WTC11 (cell line): ENCODE measurements at regions not wholly inside any gene's neighbourhood (a gene's known extent, or its start where the extent isn't known, plus 50 kb on each side); places are given as distances from the start of the nearest gene placed in this dataset.
"Not testable (repeated sequence)": the region's sequence is repeated elsewhere in the genome, so short reads cannot be mapped to it uniquely, and the experiment has no call there.

Experiments
- ATAC-seq: fragments of 200-7000 bp; cut with Tn5 transposase; 2 replicates; pipeline ENCODE4 v1.10.0; 2021; ENCODE audit warnings: mild to moderate bottlenecking, moderate library complexity
- CTCF ChIA-PET: fragments of 300-600 bp; sonication (Branson Sonifier 250); formaldehyde crosslinking; loops from one replicate; lab custom pipeline; 2021; ENCODE audit warnings: antibody characterized with exemption; lab: Charles Lee
- POLR2A ChIA-PET: fragments of 350-600 bp; sonication (Branson Sonifier 250); formaldehyde crosslinking; loops from one replicate; lab custom pipeline; 2021; ENCODE audit warnings: antibody characterized with exemption; lab: Charles Lee
- DNase-seq: peaks from one replicate; pipeline ENCODE4 v3.0.0; 2021; ENCODE audit warnings: low spot score
- H3K27ac Mint-ChIP-seq: 2 replicates; pipeline ENCODE4 v1.8.0; 2021; ENCODE audit warnings: mixed read lengths
- H3K27me3 Mint-ChIP-seq: 2 replicates; pipeline ENCODE4 v1.8.0; 2021; ENCODE audit warnings: low read depth, mild to moderate bottlenecking, moderate library complexity, mixed read lengths
- H3K36me3 Mint-ChIP-seq: 2 replicates; pipeline ENCODE4 v1.8.0; 2021; ENCODE audit warnings: mixed read lengths
- H3K4me1 Mint-ChIP-seq: 2 replicates; pipeline ENCODE4 v1.8.0; 2022; ENCODE audit warnings: mixed read lengths
- H3K4me3 Mint-ChIP-seq: 2 replicates; pipeline ENCODE4 v1.8.0; 2021; ENCODE audit warnings: mild to moderate bottlenecking, moderate library complexity, mixed read lengths
- H3K9me3 Mint-ChIP-seq: 2 replicates; pipeline ENCODE4 v1.8.0; 2021; ENCODE audit warnings: mixed read lengths

DNA sequence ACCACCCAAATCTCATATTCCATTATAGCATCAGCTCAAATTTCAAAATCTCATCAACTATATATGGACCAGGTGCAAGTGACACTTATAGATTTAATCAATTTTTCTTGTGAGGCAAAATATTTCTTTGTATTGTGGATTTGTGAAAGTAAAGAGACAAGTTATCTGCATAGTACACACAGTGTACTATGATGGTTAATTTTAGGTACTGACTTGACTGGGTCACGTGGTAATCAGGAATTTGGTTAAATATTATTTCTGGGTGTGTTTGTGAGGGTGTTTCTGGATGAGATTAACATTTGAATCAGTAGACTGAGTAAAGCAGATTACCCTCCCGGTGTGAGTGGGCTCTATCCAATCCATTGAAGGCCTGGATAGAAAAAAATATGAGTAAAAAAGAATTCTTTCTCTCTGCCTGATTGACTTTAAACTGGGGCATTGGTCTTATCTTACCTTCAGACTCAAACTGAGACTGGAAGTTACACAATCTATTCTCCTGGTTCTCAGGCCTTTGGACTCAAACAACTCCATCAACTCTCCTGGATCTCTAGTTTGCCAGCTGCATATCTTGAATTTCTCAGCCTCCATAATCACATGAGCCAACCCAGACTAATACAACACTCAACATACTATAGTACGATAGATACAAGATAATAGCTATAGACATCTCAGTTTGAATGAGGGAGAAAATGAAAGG is 799.9 kb downstream of the NAP1L3 start:
- H3K9me3 Mint-ChIP-seq, H3K27ac Mint-ChIP-seq, H3K4me1 Mint-ChIP-seq, DNase-seq, H3K27me3 Mint-ChIP-seq, H3K4me3 Mint-ChIP-seq, CTCF ChIA-PET, POLR2A ChIA-PET, H3K36me3 Mint-ChIP-seq, ATAC-seq: not testable (repeated sequence)

DNA sequence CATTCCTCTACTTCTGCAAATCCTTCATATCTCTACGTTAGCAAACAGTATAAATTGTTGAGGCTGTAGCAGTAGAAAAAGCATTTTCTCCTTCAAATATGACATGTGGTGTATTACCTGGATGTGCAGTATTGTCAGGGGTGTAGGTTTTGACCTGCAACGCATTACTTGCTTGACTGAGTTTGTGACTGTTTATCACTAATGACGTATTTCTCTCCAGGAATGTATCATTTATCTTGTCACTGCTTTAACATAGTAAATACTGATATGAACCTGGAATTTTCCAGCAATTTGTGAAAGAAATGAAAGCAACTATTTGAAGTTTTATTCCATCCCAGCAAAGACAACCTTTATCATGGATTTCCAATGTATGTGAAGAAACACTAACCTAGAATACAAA is 823.4 kb downstream of the NAP1L3 start:
- DNase-seq, ATAC-seq, CTCF ChIA-PET, H3K4me1 Mint-ChIP-seq, H3K36me3 Mint-ChIP-seq, H3K27me3 Mint-ChIP-seq, H3K27ac Mint-ChIP-seq, H3K4me3 Mint-ChIP-seq, H3K9me3 Mint-ChIP-seq, POLR2A ChIA-PET: not testable (repeated sequence)

DNA sequence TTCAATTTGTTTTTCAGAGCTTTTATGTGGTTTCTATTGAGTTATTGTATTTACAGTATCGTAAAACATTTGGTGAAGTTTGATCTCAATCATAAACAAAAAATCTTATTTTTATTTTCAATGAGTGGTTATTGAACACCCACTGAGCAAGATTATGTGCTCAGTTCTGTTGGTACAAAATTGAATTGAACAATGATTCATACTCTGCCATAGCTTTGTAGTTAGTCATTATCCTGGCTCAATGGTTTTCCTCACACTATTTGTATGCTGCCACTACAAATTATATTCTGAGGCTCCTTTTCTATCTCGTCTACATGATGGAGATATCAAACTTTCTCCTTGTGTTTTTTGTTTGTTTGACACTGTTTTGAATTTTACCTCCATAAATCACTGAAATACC is 829.5 kb downstream of the NAP1L3 start:
- H3K27ac Mint-ChIP-seq, CTCF ChIA-PET, H3K27me3 Mint-ChIP-seq, H3K4me3 Mint-ChIP-seq, DNase-seq, H3K36me3 Mint-ChIP-seq, ATAC-seq, H3K4me1 Mint-ChIP-seq, POLR2A ChIA-PET: not testable (repeated sequence)
- H3K9me3 Mint-ChIP-seq = peaks cover 10% of the 10 kb centered on the region

DNA sequence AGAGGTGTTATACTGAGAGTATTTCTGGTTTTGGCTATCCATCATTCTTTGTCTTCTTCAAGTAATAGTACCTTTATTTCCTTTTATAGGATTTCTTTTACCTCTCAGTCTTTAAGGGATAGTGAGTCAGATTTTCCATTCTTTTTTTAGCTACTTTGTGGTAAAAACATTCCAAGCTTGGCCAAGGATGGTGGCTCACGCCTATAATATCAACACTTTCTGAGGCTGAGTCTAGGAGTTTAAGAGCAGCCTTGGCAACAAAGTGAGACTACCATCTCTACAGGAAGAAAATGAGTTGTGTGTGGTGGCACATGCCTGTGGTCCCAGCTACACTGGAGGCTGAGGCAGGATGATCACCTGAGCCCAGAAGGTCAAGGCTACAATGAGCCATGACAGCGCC is 840.6 kb downstream of the NAP1L3 start:
- POLR2A ChIA-PET, H3K27ac Mint-ChIP-seq, H3K4me3 Mint-ChIP-seq, H3K27me3 Mint-ChIP-seq, DNase-seq, ATAC-seq, CTCF ChIA-PET, H3K9me3 Mint-ChIP-seq: not testable (repeated sequence)
- H3K4me1 Mint-ChIP-seq = peaks cover 25% of the 10 kb centered on the region
- H3K36me3 Mint-ChIP-seq = peaks cover 11% of the 10 kb centered on the region

DNA sequence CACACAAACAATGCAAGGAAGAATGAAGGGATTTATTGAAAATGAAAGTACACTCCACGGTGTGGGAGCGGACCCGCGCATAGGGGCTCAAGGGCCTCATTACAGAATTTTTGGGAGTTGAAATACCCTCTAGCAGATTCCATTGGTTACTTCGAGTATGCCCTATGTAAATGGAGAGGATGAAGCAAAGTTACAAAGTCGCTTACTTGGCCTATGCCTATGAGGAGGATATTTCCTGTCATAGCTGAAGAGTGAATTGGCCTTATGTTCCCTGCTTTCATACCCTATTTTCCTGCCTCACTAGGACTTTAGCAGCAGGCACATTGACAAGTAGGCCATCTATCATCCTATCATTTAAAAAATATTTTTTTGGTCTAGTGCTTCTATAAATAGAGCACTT is 843.3 kb downstream of the NAP1L3 start:
- Mint-ChIP-seq H3K36me3 (peaks cover 30% of the 10 kb centered on the region), H3K4me1 (peaks cover 28% of the 10 kb centered on the region), H3K27ac (peak overlapping the region; percentile 93)
- CTCF ChIA-PET, POLR2A ChIA-PET, H3K4me3 Mint-ChIP-seq, H3K27me3 Mint-ChIP-seq, DNase-seq, H3K9me3 Mint-ChIP-seq: not testable (repeated sequence)
- ATAC-seq = peak; percentile 46

DNA sequence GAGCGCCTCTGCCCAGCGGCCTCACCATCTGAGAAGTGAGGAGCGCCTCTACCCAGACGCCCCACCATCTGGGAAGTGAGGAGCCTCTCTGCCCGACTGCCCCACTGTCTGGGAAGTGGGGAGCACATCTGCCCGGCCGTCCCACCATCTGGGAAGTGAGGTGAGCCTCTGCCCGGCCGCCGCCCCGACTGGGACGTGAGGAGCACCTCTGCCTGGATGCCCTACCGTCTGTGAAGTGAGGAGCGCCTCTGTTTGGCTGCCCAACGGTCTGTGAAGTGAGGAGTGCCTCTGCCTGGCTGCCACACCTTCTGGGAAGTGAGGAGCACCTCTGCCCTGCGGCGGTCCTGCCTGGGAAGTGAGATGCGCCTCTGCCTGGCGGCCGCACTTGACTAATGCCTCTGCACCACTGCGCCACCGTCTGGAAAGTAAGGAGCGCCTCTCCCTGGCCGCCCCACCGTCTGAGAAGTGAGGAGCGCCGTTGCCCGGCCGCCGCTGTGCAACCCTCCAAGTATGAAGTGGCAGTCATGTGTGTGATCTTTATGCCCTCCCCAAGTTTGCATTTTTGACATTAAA is 851.7 kb downstream of the NAP1L3 start:
- H3K4me1 Mint-ChIP-seq, H3K27me3 Mint-ChIP-seq, H3K27ac Mint-ChIP-seq, POLR2A ChIA-PET, CTCF ChIA-PET, H3K9me3 Mint-ChIP-seq: not testable (repeated sequence)
- H3K4me3 Mint-ChIP-seq = peak overlapping the region; percentile 8; the same call in 1 of the 2 replicates
- peak; percentile 76 for ATAC-seq
- peaks cover 20% of the 10 kb centered on the region for H3K36me3 Mint-ChIP-seq
- DNase-seq = peak; percentile 44

DNA sequence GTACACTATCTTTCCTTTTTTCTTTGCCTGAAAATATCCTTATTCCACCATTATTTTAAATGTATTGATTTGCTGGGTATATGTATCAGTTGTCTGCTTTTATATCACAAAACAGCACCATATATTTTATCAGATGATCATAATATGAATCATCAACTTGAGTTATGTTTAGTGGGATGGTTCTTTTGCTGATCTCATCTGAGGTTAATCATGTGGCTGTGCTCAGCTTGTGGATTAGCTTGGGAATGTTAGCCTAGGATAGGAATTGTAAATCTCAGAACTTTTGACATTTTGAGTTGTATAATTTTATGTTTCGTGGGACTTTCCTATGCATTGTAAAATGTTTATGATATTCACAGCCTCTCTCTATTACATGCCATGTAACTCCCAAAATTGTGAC is 881.3 kb downstream of the NAP1L3 start:
- H3K4me3 Mint-ChIP-seq, H3K4me1 Mint-ChIP-seq, DNase-seq, ATAC-seq, H3K27ac Mint-ChIP-seq, POLR2A ChIA-PET, H3K9me3 Mint-ChIP-seq, H3K36me3 Mint-ChIP-seq, CTCF ChIA-PET, H3K27me3 Mint-ChIP-seq: not testable (repeated sequence)

DNA sequence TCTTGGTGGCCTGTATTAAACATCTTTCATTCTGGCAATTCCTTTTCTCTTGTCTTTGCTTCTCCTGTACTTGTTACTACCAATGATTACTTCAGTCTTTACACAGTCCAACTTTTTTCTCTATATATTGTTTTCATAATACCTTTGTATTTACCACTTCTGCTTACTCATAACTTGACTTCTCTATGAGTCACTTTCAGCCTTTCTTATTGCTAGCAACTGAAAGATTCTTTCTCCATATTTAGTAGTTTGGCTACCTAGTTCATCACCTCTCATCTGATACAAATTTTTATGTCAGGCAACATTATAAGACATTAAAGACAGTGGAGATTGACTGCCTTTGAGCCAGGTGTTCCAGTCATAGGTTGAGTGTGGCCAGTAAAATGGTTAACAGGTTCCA is 893.3 kb downstream of the NAP1L3 start:
- H3K4me3 Mint-ChIP-seq, H3K27me3 Mint-ChIP-seq, H3K27ac Mint-ChIP-seq, H3K36me3 Mint-ChIP-seq, POLR2A ChIA-PET, CTCF ChIA-PET, H3K9me3 Mint-ChIP-seq, H3K4me1 Mint-ChIP-seq, DNase-seq, ATAC-seq: not testable (repeated sequence)

DNA sequence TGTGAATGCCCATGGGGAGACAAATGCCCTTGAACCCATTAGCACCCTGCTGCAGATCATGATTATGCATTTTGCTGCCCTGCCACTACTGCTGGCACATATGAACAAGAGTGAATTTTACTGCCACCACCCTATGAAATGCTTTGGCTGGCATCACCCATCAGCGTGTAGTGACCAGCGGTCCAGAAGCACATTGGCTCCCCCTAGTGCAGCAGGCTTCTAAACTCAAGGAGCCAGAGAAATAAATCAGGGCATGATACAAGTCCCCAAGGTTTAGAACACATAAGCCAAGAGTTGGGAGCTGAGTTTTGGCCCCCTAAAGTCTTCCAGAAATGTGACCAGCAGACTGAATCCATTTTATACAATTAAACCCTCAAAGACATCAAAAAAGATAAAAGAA is 899.4 kb downstream of the NAP1L3 start:
- H3K27me3 Mint-ChIP-seq, CTCF ChIA-PET, H3K4me3 Mint-ChIP-seq, H3K27ac Mint-ChIP-seq, H3K9me3 Mint-ChIP-seq, POLR2A ChIA-PET, H3K36me3 Mint-ChIP-seq, H3K4me1 Mint-ChIP-seq: not testable (repeated sequence)
- DNase-seq = peak; percentile 22
- ATAC-seq = peak; percentile 60

DNA sequence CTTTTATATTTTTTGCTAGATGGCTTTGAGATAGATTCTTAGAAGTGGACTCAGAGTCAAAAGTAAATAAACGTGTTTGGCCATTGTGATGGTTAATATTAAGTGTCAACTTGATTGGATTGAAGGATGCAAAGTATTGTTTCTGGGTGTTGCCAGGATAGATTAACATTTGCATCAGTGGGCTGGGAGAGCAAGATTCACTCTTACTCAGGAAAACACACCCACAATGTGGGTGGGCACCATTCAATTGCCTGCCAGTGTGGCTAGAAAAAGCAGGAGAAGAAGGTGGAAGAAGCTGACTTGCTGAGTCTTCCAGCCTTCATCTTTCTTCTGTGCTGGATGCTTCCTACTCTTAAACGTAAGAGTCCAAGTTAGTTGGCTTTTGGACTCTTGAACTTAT is 912.4 kb downstream of the NAP1L3 start:
- H3K36me3 Mint-ChIP-seq, ATAC-seq, POLR2A ChIA-PET, H3K4me3 Mint-ChIP-seq, CTCF ChIA-PET, H3K27me3 Mint-ChIP-seq, H3K27ac Mint-ChIP-seq, H3K4me1 Mint-ChIP-seq, H3K9me3 Mint-ChIP-seq, DNase-seq: not testable (repeated sequence)
